ENCODE measurements at regions not wholly inside any gene's neighbourhood (a gene's known extent, or its start where the extent isn't known, plus 50 kb on each side); places are given as distances from the start of the nearest gene placed in this dataset.
"Not testable (repeated sequence)": the region's sequence is repeated elsewhere in the genome, so short reads cannot be mapped to it uniquely, and the experiment has no call there.

DNA sequence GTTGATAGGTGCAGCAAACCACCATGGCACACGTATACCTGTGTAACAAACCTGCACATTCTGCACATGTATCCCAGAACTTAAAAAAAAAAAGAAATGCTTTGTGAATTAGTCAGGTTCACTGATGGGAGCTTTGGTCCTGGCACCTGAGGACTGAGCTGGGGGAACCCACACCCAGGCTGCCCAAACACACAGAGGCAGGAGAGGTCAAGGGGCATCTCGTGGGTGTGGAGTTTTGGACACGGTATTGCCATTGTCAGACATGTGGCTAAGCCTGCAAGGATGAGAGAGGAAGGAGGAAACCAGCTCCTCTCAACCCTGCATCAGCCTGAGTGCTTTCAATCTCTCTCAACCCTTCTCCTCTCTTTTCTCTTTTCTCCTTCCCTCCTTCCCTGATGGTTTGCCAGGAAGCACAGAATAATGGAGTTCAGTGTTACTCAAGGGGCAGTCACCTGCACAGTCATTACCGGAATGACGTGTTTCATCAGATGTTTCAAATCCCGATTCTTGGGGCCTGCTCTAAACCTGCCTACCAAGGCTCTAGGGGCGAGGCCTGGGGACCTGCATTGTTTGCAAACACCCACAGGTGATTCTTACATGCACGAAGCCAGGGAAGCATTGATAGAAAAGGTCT, 89.9 kb upstream of the NEDD9 start:
- no peak for DNase-seq

DNA sequence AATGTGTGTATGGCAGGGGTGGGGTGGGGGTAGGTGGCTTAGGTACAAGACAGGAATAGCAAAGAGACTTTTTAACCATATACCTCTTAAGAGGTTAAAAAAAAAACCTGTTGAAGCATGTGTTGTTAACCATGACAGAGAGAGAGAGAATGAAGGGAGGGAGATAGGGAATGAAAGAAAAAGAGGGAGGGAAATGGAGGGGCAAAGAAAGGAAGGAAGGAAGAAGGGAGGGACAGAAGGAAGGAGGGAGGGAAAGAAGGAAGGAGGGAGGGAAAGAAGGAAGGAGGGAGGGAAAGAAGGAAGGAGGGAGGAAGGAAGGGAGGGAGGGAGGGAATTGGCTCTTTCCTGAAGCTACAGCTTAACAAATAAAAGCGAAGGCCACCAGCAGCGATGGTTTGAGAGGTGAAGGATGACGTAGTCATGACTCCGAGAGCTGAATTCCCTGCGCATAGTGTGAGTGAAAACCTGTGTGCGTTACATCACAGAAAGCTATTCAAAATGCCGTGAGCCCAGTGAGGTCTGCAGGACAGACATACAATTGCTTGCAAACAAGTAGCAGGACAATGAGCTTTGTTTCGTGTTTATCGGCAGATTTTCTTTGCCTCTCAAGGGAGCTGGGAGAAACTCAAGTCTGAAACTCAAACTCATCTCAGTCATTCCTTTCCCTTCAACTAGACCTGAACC, 88.6 kb upstream of the NEDD9 start:
- DNase-seq = no peak

DNA sequence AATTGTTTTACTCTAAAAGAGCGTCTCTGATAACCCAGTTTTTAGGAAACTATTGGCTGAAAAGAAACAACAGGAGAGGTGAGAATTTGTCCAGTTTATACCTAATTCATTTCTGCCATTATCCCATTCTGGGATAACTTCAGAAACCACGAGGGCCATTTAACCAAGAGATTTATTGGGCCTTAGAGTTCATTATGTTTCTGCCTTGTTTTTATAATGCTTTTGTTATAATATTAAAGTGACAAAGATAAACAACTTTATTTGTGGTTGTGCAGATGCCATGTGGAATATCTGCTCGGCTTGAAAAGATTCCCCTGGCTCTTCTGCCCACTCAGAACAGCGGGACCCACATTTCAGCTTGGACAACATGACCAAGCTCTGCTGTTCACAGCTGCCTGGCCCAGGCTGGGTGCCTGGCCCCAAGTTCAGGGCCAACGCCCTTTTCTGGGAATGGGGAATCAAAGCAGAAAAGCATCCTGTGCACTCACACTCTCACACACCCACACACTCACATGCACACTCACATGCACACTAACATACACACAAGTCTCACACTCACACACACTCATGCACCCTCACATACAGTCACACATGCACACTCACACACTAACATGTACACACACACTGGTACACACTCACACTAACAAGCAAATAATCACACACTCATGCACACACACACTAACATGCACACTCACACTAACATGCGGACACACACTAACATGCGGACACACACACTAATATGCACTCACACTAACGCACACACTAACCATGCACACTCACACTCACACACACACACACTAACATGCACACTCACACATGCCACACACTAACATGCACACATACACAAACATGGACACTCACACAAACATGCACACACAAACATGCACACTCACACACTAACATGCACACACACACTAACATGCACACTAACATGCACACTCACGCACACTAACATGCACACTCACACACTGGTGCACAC, 86.7 kb upstream of the NEDD9 start:
- no peak for DNase-seq

DNA sequence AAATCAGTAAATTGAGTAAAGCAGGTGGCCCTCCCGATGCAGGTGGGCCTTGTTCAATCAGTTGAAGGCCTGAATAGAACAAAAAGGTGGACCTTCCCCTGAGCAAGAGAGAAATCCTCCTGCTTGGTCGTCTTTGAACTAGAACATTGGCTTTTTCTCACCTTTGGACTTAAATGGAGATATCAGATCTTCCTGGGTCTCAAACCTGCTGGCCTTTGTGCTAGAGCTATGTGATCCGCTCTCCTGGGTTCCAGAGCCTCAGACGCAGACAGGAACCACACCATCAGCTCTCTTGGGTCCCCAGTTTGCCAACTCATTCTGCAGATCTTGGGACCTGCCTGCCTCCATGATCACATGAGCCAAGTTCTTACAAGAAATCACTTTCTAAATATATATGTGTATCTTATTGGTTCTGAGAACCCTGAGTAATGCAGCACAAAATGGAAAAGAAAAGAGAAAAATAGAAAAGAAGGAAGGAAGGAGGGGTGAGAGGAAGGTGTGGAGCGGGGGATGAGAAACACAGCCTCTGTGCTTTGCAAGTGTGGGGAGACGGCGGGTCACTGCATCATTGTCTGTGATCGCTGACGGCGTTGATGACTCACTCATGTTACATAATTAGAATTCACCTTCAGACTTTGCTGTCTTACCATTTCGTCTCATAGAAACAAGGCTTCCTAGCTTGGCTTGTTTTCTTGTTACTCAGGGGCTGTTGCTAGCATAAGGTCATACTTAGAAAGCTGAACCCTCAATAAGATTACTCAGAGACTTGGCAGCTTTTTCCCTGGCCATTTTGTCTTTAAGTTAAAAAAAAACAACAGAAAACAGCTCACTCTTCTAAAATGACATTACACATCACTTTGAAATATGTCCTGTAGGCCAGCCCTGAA, 85.7 kb upstream of the NEDD9 start:
- no peak for DNase-seq

DNA sequence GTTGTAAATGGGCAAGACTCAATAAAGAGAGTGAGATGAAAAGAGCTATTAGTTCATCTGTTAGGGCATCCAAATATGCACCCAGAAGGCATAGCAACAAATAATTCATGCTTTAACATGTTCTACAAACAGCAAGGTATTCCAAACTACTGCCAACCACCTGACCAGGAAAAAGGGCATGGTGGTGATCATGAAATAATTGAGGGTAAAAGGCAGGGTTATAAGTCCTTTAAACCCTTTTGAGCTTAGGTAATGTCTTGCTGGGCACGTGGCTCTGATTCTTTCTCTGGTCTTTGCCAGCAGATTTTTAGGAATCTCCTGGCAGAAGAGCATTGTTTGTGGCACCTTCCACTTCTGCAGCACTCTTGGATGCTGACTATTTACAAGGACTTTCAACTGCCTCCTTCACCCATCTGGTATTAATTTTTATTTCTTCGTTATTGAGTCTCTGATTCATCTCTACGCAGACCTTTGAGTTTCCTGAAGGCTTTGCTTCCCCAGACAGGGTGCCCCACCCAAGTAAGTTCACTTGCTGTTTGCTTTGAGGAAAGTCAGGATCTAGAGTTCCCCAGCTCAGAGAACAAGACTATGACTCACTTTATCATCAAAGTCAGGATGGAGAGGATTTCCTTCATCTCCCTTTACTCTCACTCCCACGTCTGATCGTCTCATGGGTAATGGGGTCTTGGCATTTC, 83.4 kb upstream of the NEDD9 start:
- no peak for DNase-seq

DNA sequence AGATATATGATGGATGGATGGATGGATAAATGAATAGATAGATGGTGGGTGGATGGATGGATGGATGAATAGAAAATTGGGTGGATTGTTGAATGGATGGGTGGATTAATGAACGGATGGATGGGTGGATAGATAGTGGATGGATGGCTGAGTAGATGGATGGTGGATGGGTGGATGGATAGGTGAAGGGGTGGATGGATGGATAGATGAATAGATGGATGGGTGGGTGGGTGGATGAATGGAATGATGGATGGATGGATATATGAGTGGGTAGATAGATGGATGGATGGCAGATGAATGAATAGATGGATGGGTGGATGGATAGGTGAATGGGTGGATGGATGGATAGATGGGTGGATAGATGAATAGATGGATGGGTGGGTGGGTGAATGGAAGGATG, 80.7 kb upstream of the NEDD9 start:
- DNase-seq = no peak

DNA sequence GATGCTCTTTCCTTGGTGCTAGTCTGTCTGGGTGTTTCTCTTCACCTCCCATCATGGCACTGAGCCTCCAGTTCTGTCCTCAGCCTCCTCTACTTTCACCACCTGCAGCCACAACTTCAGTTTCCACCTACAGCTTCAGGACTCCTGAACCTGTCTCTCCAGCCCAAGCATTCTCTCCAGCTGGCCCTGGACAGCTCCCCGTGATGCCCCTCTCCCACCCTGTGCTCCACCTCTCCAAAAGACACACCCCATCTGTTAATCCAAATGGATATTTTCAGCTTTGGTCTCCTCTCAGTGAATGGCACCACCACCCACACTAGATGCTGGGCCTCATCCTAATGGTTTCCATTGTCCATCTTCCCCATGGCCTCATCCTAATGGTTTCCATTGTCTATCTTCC, 79.5 kb upstream of the NEDD9 start:
- DNase-seq = no peak

DNA sequence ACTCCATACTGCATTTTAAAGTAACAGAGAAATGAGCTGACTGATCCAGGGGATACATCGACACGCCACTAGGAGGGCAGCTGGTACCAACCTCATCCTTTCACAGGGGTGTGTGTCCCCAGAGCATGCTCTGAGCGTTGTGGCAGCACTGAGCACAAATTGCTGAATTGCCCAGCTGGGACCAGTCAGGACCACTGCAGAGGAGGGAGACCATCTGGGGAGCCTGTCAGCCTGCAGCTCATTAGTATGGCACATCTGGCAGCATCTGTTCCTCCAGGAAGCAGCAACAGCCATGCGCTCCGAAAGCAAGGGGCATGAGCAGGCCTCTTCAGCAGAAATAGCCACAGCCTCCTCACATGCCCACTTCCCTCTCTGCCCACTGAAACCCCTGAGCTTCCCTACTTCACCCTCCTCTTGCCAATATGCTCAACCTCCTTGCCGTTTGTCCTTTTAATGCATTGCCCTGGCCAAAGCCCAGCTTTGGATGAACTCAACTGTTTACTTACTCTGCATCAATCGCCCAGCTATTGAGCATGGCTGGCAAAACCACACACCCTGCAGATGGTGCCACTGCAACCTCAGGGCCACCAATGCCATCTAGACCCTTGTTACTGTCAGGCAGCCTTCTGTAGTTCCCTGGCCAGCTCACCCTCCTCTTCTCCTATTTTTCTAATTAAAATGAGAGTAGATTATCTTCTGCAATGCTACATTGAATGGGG, 77.6 kb upstream of the NEDD9 start:
- no peak for DNase-seq

DNA sequence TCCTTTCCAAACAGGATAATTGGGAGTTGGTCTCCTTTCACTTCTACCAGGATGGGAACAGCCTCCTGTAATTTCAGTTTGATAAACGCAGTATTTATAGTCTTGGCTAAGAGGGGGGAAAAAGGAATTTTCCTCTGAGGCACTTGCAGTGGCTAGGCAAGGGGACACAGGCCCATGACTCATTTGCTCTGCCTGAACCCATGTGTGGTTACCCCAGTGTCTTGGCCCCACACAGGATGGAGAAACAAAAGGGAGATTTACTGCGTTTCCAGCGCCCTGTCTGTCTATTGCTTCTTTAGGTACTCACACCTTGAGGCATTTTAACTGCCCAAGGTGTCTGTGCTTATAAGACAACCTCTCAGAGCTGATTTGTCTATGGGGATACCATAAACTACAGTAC, 74.8 kb upstream of the NEDD9 start:
- no peak for DNase-seq

DNA sequence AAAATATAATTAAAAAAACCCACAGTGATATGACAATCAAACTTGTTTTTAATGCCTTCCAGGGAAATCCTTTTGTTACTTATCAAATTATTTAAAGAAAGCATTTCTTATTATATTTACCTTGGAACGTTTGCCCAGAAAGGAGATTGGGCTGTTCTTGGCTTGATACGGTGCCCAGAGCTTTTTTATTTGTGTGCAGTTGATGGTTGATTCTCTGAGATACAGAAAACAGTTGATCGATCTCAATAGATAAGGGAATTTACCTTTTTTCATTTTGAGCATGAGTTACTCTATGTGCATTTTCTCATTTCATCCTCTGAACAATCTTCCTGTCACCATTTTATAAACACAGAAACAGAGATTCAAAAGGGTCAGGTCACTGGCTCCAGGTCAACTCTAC, 72.5 kb upstream of the NEDD9 start:
- no peak for DNase-seq

DNA sequence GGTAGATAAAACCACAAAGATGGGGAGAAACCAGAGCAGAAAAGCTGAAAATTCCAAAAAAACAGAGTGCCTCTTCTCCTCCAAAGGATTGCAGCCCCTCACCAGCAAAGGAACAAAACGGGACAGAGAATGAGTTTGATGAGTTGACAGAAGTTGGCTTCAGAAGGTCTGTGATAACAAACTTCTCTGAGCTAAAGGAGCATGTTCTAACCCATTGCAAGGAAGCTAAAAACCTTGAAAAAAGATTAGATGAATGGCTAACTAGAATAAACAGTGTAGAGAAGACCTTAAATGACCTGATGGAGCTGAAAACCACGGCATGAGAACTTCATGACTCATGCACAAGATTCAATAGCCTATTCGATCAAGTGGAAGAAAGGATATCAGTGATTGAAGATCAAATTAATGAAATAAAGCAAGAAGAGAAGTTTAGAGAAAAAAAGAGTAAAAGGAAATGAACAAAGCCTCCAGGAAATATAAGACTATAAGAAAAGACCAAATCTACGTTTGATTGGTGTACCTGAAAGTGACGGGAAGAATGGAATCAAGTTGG, 67.5 kb upstream of the NEDD9 start:
- not testable (repeated sequence) for DNase-seq

DNA sequence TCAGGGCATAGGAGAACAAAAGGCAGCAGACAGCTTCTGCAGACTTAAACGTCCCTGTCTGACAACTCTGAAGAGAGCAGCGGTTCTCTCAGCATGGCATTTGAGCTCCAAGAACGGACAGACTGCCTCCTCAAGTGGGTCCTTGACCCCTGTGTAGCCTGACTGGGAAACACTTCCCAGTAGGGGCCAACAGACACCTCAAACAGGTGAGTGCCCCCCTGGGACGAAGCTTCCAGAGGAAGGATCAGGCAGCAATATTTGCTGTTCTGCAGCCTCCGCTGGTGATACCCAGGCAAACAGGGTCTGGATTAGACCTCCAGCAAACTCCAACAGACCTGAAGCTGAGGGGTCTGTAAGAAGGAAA, 66.9 kb upstream of the NEDD9 start:
- not testable (repeated sequence) for DNase-seq

DNA sequence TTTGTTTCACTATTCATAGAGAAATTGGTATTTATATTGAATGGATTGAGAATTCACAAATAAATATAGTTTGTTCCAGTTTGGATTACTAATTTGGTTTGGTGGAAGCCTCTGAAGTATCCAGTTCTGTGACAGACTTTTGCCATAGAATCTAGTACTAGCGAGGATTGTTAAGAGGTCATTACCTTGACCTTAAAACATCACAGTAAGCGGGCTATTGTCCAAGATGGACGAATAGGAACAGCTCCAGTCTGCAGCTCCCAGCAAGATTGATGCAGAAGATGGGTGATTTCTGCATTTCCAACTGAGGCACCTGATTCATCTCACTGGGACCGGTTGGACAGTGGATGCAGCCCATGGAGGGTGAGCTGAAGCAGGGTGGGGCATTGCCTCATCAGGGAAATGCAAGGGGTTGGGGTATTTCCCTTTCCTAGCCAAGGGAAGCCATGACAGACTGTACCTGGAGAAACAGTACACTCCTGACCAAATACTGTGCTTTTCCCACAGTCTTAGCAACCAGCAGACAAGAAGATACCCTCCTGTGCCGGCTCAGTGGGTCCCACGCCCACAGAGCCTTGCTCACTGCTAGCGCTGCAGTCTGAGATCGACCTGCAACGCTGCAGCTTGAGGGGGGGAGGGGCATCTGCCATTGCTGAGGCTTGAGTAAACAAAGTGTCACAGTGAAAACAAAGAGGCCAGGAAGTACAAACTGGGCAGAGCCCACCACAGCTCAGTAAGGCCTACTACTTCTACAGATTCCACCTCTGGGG, 66.4 kb upstream of the NEDD9 start:
- peak; percentile 19 for DNase-seq

DNA sequence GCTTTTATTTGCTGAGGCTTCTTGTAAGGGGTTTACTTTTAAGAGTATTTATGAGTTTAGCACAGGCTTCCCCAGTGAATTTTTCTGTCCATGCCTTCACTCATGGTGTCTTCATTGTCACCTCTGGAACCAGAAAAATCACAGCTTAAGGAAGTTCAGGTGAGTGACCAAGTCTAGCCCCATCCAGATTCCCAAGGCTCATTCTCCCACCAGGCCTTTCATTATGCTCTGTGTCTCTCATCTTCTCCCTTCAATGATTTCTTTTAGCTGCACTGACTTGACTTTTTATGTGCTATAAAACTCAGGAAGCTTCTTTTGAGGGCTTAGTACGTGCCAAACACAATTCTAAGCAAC, 64.9 kb upstream of the NEDD9 start:
- no peak for DNase-seq

DNA sequence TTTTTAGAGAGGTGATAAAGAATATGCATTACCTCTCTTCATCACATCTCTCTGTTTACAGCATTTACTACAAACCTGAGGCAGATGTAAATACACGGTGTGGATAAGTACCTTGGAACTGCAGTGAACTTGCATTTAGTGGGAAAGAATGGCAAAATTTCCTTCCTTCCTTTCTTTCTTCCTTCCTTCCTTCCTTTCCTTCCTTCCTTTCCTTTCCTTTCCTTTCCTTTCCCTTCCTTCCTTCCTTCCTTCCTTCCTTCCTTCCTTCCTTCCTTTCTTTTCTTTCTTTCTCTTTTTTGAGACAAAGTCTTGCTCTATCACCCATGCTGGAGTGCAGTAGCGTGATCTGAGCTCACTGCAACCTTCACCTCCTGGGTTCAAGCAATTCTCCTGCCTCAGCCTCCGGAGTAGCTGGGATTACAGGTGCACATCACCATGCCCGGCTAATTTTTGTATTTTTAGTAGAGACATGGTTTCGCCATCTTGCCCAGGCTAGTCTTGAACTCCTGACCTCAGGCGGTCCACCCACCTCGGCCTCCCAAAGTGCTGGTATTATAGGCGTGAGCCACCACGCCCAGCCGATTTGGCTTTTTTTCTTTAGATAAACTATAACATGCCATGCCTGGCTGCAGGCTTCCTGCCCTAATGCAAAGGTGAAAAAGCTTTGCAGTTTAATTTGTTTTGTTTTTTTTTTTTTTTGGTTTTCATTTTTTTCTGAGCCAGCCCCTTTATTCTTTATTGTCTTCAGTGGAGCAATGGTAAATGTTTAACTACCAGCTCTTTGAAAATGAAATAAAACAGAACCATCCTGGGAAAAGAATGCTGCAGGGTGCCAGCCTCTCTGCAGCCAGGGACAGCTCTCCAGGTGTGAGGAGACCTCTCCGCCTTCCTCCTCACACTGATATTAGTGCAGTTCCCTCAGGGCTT, 64.2 kb upstream of the NEDD9 start:
- no peak for DNase-seq

DNA sequence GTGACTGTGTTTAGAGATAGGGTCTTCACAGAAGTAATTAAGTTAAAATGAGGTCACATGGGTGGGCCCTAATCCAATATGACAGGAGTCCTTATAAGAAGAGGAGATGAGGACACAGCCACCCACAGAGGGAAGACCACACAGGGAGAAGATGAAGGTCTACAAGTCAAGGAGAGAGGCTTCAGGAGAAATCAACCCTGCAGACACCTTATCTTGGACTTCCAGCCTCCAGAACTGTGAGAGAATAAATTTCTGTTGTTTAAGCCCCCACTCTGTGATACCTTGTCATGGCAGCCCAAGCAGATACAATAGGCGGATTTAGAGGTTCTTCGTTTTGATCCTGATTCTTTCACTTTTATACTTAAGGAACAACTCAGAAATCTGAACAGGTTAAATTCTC, 63.5 kb upstream of the NEDD9 start:
- no peak for DNase-seq

DNA sequence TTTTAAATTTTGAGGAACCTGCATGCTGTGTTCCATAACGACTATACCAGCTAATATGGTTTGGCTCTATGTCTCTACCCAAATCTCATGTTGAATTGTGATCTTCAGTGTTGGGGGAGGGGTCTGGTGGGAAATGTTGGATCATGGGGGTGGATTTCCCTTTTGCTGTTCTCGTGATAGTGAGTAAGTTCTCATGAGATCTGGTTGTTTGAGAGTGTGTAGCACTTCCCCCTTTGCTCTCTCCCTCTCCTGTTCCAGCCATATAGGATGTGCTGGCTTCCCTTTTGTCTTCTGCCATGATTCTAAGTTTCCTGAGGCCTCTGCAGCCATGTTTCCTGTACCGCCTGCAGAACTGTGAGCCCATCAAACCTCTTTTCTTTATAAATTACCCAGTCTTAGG, 61.8 kb upstream of the NEDD9 start:
- no peak for DNase-seq

DNA sequence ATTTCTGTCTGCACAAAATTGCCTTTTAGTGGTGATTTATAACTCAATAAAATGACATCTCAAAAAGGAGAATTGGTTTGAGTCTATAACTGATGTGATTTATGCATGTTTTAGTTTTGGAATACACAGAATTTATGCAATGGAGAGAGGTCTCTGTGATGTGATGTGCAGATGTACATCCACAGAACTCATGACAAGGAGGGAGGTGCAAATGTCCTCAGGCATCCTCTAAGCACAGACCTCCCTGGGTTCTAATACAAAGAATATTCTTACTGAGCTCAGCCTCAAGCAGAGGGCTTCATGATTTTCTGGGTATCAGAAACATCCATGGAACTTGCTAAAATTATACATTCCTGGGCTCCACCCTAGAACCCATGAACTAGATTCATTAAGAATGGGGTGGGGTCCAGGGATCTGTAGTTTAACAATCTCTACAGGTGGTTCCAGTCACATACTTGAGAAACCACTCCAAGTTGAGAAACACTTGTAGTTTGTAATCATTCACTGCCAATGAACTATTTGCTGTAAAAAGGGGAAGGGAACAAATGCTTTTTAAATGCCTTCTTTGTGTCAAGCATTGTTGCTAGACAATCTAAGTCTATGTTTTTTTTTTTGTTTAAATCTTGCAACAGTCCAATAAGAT, 60.2 kb upstream of the NEDD9 start:
- no peak for DNase-seq

DNA sequence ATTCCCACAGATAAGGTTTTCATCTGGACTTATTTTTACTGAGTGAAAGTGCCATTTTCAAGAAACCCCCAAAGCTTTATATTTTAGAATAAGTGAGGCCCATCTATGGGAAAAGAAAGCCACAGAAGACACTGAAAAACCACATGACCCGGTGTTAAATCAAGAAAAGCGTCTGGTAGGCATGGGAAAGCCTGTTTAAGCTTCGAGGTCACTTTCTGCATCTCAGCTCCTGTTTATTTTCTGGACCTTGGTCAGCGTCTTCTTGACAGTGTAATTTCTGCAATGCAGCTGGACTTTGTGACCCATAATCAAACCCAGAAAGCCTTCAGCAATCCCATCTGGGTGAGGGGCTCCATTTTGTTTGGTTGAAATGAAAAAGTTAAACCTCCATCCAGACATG, 59.6 kb upstream of the NEDD9 start:
- no peak for DNase-seq

Data from DMS153 (cell line).